GM19239 (cell line): ENCODE measurements at regions not wholly inside any gene's neighbourhood (a gene's known extent, or its start where the extent isn't known, plus 50 kb on each side); places are given as distances from the start of the nearest gene placed in this dataset.
"Not testable (repeated sequence)": the region's sequence is repeated elsewhere in the genome, so short reads cannot be mapped to it uniquely, and the experiment has no call there.

Experiments used
- DNase-seq: peaks from one replicate; pipeline ENCODE4 v3.0.0; 2011; ENCODE audit warnings: low spot score; ENCODE audit not compliant: insufficient read length
- FAIRE-seq: peaks from 2 replicates; lab custom pipeline; 2011; peaks lifted over from hg19 to GRCh38; lab: Jason Lieb, UNC

DNA sequence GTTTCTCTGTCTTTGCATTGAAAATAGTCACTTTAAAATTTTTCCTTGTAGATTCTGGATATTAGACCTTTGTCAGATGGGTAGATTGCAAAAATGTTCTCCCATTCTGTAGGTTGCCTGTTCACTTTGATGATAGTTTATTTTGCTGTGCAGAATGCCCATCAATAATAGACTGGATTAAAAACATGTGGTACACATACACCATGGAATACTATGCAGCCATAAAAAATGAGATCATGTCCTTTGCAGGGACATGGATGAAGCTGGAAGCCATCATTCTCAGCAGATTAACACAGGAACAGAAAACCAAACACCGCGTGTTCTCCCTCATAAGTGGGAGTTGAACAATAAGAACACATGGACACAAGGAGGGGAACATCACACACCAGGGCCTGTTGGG, 670.2 kb upstream of the SOX9 start:
- not testable (repeated sequence) for FAIRE-seq, DNase-seq

DNA sequence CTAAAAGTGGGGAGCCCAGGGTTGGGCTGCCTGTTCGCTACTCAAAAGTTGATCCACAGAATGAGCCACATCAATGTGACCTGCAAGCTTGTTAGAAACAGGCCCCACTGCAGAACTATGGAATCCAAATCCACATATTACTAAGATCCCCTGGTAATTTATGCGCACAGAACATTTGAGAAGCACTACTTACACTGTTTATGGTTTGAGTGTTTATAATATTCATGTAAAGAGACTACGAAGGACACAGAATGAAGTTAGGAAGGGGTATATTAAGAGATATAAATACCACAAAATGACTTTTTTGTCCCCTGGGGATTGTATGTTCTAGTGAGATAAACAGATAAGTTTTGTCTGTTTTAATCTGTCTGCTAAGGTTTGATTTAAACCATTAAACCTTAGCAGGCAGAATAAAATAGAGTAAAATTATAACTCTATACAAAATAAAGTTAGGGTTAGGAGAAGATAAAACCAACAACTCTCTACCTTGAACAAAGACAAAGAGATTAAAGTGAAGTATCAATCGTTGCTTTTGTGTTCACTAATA, 666.9 kb upstream of the SOX9 start:
- DNase-seq (no peak), FAIRE-seq (no peak)

DNA sequence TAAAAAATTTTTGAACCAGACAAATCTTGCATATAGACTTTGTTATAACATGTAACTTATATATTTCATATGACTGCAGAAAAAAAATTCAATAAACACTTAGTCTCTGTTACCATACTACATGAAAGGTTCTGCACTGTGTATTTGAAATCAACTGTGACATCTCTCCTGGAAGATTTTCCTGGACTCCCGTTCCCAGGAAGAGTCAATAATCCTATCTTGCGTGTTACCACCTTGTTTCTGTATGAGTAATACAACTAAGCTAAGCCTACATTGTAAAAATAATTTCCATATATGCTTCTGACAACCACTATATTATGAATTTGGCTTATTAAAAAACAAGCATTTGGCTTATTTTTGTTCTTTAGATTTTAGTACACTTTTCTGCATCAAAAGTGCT, 665.6 kb upstream of the SOX9 start:
- no peak for FAIRE-seq

DNA sequence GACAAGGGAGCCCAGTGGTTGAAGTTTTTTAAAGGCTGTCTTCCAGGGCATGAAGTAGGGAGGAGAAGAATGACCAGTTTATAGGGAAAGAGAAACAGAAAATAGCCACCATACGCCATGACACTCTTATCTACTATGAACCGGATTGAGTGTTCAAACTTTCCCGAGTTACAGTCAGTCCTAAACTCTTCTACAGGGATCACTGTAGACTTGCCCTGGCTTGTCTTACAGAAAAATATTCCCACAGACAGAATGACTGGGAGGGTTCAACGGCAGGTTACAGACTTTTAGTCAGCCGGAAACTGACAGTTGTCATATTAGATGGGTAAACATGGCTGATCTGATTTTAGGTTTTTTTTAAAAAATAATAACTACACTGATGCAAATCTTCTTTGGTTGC, 662.5 kb upstream of the SOX9 start:
- no peak for DNase-seq
- FAIRE-seq, result no peak

More for the DNA sequence above, 665.6 kb upstream of the SOX9 start:
- DNase-seq, result no peak

DNA sequence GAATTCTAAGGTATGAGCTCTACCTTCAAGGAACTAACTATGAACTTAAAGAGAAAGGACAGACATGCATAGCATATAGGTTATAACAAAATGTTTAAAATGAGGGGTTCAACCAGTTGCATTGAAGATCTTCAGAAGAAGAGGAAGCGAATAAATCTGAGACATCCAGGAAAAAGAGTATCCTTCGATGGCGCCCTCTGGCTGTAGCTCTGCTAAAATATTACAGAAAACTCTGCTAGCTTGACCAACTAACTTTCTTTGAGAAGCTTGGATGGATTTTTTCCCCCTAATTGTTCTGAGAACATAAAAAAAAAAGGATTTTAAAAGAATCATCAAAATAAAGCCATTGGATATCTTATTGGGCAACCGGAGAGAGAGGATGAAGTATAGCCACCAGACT, 659.9 kb upstream of the SOX9 start:
- DNase-seq, result no peak
- no peak for FAIRE-seq

DNA sequence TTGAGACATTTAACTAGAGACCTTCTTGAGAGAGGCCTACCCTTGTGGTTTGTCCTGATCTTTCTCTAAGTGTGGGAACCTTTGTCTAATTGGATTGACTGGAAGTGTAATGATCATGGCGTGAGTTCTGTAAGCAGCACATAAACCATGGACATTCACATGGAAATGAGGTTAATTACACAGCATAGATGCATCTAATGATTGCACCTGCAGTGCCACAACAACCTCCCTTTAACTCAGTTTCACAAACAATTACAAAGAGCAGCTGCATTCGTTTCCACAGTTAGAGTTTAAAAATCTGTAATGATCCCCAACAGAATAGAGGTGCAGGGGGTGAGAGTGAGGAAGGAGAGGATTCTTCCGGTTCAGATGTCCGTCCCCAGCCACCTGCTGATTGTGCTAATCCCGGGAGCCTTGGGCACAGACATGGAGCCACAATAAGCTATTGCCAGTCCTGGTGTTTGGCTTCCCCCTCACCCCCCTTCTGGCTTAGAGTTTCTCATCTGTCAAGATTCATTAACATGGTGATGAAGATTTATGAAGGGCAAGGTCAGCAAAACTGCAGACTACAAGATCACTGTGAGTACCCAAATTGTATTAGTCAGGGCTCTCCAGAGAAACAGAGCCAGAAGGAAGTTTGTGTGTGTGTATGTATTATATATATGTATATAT, 659.2 kb upstream of the SOX9 start:
- FAIRE-seq, result no peak
- DNase-seq, result no peak

DNA sequence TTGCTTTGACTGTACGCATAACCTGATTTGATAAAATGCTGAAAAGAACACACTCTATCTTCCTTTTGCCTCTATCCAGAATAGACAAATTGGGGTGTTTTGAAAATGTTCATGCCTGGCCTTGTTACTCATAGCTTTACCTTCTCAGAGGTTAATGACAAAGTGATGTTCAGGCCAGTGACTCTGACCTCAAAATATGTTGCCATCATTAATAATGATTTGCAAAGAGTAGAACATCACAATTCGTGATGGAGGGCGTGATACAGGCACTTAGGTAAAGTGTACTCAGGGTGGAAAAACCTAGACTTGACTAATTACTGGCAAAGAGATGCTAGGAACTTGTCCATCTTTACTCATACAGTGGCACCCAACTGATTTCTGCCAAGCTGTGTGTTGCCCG, 656.6 kb upstream of the SOX9 start:
- FAIRE-seq, result no peak

DNA sequence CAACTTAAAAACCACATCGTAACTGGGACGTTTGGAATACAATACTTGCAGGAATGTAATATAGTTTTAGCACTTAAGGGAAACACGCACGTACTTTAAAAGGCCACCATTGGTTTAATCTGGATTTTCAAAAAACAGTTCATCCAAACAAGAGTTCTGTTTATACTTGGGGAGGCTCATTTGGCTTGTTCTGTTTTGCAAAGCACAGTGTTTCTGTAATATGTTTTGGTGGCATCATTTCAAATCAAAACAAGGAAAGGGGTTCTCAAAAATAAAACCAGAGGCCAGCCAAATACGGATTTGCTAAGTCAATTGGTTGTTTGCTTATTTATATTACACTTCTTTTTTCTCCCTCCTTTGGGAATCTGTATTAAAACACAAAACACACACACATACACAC, 656.1 kb upstream of the SOX9 start:
- FAIRE-seq (no peak), DNase-seq (no peak)

More for the DNA sequence above, 656.6 kb upstream of the SOX9 start:
- no peak for DNase-seq

DNA sequence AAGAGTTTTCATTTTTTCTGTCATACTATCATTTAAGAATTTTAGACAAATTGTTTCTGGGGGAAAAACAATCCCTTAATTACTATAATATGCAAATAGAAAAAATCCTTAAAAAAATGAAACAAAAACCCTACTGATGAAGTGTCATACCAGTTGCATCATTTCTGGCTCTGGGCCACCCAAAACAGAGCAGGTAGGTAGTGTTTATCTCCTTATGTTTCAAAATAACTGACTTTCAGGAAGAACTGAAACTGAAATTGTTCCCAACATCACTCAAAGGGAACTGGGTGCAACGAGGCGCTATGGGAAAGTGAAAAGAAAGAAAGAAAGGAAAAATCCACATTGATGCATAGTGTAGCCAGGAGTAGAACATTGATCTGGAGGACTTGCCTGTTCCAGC, 653.1 kb upstream of the SOX9 start:
- DNase-seq (no peak), FAIRE-seq (no peak)

DNA sequence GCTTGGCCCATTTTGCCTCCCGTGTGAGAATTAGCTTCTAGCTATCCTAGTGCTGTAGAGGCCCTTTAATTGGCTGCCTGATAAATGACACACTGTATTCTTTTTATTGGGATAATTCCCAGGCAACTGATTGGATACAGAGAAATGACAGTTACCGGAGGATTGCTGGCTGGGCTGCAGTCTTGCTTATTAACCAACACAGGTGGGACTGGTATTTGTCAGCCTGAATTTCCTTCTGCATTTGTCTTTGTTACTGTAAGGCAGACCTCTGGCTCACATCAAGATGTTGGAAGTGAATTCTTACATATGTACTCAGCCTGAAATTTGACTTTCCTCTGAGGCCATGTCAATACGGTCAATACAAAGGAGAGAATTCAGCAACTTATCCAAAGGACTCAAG, 650.8 kb upstream of the SOX9 start:
- no peak for DNase-seq
- no peak for FAIRE-seq

DNA sequence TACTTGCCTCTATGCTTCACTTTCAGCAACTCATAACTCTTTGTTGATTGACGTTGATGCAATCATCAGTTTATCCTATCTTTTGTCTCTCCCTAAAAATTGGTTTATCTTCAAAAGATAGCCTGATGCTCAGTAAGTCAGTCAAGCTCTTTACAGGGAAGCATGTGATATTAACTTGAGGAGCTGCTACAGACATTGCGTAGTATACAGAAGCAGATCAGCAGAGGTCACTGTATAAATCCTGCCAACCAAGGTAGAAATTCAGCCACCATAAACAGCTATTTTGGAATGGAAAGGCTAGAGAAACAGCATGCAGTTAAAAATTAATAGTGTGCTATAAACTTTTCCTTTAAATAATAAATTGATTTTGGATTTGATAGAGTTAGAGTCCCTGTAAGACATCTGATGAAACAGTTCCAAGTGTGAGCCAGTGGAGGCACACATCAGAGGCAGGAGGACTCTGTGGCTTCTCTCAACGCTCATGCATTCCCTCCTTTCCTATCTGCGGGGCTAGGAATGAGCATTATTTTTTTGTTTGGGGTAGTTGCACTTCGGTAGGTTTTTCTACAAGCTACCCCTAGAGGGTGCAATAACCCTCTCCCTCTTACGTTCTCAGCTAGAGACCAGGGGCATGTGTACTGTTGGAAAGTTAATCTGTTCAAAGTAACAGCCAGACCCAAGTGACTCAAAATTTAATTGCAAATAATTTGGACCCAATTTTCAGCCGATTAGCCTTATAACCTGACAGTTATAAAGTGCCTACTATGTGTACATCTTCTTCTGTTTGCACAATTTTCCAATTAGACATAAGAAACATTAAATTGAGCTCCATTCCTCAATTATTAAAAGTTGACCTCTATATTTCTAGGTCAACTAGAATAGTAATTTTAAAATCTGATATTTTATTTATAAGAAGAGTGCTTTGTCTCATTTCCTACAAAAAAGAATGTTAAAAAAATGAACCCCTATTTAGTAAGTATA, 647.7 kb upstream of the SOX9 start:
- DNase-seq (peak; percentile 15), FAIRE-seq (no peak)

DNA sequence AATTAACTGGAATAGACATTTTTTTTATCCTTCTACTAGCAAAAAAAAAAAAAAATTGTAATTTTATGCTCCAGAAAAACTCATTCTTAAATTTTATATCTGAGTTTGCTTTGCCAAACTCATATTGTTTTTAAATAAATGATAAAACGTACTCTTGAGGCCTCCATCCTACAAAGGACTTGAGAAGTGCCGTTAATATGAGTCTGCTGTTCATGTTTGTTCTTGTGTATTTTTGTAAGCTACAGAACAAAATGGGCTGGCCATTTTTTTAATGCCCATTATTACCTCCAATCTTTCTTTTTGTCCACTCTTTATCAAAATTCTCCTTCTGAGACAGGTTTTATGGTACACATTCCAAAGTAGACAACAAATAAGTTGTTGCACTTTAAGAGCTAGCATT, 643.5 kb upstream of the SOX9 start:
- DNase-seq, result no peak

DNA sequence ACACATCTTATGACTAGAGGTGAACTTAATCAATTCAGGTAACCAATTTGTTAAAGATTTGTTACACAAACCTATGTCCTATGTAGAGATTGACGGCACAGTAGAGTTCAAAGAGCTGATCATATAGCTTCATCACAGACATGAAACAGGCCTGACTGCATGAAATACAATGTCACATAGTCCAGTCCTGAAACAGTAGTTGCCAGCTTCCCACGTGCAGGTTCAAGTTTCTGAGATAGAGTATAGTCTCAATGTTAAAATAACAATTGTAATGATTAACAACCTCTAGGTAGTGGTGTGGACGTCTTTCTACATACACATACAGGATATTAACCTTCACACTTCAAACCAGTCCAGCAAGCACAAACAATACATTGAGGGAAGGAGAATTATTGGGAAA, 640.7 kb upstream of the SOX9 start:
- FAIRE-seq (no peak), DNase-seq (no peak)

More for the DNA sequence above, 643.5 kb upstream of the SOX9 start:
- no peak for FAIRE-seq

DNA sequence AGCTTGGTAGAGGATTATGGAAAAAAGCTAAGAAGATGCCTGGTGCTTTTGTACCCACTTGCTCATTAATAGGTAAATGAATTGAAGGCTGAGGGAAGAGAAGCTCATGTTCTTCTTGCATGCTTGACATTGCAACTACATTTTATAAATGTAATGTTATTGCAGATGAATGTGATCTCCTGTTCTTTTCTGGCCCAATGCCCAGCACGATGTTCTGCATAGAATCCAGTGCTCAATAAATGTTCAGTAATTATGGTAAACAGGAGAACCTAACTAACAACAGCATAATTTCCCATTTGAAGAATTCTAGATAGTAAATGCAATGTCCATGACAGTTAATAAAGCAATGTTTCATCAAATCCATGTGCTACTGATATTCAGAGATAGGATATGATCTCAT, 638.2 kb upstream of the SOX9 start:
- DNase-seq, result no peak
- no peak for FAIRE-seq

DNA sequence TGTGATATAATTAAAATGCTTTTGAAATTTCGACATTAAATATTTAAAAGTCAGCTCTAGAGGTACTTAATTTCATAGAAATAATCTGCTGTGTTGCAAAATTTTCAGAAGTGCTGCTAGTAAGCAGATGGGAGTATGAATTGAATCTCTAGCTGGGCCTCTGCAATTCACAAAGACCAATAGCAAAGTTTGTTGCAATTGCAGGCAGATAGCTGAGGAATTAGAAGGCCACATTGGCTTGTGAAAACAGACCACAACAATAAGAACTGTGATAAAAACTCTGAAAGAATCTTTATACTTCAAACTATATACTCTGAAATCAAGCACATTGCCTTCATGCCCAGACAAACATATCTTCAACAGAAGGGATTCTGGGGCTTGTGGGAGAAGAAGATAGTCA, 636.3 kb upstream of the SOX9 start:
- FAIRE-seq (no peak), DNase-seq (no peak)

DNA sequence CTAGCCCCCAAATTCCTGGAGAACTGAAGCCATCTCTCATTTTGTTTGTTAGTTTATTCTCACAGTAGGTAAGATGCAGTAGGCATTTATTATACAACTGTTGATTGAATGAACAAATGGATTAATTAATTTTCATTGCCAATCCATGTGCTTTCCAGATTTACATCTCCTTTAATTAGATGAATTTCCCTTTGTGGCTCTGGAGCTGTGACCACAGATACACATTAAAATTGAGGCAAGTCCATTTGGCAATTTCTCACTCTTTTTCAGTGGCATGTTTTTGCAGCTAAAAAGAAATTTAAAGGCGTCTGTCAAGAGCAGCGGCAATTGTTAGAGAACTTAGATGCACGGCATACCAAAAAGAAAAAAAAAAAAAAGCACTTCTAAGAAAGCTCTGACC, 635.4 kb upstream of the SOX9 start:
- DNase-seq (no peak), FAIRE-seq (no peak)

DNA sequence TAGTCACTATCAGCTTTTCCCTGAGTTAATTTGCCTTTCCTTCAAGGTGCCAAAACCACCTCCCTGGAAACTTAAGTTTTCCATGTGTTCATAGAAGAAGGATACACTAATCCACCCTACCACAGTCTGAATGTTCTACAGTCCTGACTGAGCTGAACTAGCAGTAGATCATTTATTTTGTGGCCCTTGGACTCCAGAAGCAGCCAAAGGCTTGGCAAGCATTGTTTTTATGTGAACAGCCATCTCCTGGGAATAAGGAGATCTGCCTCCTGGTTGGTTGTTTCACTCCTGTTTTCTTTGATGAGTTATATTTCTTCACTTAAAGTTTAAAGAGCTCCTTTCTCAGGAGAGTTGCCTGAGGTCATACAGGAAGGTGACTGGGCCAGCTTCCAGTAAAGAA, 634.6 kb upstream of the SOX9 start:
- DNase-seq, result no peak
- FAIRE-seq, result no peak

DNA sequence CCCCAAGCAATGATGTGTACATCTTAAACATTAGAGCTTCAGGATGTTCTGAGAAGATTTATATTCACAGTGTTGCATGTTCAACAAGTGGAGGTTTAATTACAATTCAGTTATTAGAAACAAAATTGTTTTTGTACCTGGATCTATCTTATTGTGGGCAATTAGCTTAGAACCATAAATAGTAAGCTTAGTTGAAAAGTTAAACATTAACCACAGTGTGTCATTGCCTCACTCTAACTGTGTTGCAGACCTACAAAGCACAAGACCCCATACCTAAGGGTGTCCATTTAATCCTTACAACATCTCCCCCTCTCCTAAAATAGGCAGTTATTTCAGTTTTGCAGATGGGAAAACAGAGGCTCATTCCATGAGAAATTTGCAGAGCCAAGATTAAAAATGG, 632.0 kb upstream of the SOX9 start:
- FAIRE-seq (no peak), DNase-seq (no peak)

DNA sequence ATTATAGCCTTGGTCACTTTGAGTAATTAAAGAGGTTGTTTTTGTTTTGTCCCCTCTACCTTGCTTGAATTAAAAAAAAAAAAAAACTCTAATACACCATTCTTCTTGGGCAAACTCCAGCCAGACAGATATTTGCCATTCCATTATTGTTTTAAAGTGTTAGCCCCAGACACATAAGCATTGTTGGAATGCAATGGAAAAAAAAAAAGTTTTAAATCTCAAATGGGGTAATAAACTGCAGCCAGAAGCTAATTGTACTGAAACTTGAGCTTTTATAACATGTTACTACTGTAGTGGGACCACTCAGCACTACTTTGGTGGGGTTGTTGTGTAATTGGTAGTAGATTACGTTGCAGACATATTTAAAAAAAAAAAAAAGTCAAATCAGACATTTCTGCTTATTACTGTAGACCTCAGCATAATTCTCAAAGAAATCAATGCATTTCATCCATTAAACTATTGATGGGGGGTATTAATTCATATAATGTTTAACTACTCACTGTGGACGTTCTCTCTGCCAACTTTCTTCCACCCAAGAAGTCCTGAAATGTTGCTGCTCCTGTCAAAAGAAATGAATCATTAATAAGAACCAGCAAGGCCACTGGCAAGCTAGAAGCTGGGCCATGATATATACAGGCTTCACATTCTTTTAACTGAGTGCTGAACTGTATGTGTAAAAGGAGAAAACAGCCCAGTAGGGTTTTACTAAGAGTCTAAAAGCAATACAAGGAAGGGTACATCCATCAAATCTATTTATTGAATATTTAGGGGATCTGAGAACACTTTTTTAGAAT, 626.6 kb upstream of the SOX9 start:
- no peak for FAIRE-seq

DNA sequence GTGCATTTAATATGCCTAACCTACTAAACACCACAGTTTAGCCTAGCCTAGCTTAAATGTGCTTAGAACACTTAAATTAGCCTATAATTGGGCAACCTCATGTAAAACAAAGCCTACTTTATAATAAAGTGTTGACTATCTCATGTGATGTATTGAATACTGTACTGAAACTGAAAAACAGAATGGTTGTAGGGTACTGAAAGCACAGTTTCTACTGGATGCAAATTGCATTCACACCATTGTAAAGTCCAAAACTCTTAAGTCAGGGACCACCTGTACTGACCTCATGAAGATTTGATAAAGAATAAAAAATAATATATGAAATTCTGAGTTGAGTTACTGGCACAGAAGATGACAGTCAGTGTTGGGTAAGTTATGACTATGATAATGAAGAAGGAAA, 625.4 kb upstream of the SOX9 start:
- DNase-seq (no peak), FAIRE-seq (no peak)

More for the DNA sequence above, 626.6 kb upstream of the SOX9 start:
- DNase-seq, result no peak
